HG02588 (cell line): ENCODE measurements at regions not wholly inside any gene's neighbourhood (a gene's known extent, or its start where the extent isn't known, plus 50 kb on each side); places are given as distances from the start of the nearest gene placed in this dataset.

ENCODE experiments used
- ATAC-seq: cut with Tn5 transposase; IDR thresholded peaks from one replicate; pipeline ENCODE4 v1.9.1; 2021; ENCODE audit warnings: mild to moderate bottlenecking, moderate library complexity; ENCODE audit not compliant: unreplicated experiment

DNA sequence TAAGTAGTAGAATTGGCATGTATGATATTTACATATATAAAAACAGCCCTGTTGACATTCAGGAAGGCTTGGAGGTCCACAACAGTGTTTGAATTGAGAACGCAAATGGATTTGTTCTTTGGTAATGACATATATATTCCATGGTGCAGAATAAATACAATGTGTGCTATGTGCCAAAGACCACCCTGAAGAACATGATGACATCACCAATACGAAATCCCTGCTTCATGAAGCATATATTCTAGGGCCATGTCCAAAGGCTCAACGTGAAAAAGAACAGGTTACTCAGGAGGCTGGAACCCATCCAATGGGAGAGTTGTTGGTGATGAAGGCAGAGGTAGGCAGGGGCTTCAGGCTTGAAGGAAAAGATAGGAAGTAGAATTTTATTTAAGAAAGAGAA lies 423.9 kb upstream of the MAF start:
- ATAC-seq: no peak

DNA sequence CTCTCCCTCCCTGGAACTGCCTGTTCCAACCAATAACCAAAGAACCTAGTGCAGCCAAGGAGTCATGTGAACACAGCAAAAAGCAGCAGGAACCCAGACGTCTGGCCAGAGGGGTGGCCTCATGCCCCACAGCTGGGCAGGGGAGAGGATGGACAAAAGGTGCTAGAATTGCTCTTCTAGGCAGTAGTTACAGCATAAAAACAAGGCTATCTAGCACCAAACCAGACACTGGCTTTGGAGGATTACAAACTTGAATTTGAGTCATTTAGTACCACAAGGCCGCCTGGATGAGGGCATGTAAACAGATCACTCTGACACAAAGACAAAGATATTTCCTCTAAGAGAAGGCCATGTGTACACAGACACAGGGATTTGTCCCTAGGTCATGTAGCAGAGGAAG lies 423.3 kb upstream of the MAF start:
- no peak for ATAC-seq

DNA sequence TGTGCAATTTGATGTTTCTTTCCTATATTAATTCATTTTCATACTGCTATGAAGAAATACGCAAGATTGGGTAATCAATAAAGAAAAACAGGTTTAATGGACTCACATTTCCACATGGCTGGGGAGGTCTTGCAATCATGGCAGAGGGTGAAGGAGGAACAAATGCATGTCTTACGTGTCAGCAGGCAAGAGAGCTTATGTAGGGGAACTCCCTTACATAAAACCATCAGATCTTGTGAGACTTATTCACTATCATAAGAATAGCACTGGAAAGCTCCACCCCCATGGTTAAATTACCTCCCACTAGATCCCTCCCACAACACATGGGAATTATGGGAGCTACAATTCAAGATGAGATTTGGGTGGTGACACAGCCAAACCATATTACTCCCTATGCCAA lies 418.9 kb upstream of the MAF start:
- ATAC-seq: no peak

- no peak for ATAC-seq
Measured at GRCh38 chr16:80018466-80018865, 417.9 kb upstream of the MAF start.

DNA sequence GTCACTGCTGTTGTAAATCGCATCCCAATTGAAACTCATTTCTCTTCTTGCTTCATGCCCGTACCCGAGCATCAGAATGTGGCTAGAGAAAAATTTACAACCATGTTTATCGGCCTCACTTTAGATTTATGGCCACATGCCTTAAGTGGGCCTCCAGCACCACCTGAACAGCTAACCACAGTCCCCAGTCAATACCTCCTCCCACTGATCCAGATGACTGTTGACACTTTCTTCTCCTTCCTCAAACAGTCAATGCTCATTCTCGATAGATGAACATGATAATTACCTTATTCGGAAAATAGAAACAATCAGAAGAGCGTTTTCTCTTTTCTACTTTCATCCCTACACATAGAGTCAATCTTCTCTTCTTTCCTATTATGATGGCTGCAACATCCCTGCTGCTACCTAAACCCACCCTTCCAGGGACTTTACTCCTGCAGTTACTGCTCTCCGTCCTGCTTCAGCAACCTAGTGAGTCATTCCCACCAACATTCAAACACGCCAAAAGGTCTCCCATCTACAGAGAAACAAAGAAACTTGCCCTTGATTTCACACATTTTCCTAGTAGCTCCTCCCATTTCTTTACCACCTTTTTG lies 416.3 kb upstream of the MAF start:
- no peak for ATAC-seq

GRCh38 chr16:80015566-80015965 lies 415.0 kb upstream of the MAF start:
- no peak for ATAC-seq

GRCh38 chr16:80014241-80014939 lies 413.9 kb upstream of the MAF start:
- no peak for ATAC-seq

DNA sequence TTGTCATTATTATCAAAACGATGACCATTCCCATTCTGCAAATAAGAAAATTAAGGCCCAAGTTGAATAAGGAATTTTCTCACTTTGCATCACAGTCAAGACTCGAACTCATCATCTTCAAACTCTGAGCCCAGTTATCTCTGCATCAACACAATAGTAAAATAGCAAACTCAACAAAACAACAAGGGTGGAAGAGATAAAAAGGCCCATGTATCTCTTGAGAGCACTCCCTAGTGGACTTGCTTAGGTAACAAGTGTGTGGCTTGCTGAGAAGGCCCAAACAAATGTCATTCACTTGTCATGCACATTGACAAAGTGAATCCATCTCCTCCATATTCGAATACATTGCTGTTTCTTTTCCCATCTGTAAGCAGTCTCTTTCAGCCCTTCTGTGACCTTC lies 412.0 kb upstream of the MAF start:
- no peak for ATAC-seq

- no peak for ATAC-seq
Measured at GRCh38 chr16:80009971-80010659, 409.6 kb upstream of the MAF start.

DNA sequence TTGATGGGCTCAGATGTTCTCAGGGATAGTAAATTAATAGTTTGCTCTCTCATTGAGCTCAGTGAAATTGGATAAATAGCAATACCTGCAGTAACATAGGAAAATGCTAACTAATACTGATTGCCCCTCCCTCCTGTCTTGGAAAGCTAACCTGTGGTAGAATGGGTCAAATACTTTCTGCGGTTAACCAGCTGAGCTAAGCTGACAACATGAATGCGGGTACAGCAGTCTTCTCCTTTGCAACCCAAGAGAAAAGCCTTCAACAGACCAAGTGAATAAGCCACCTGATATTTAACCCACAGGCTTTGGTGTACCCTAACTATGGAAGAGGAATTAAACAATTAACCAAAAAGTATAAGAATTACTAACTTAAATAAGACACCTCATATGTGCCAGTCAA lies 408.3 kb upstream of the MAF start:
- ATAC-seq: no peak

- no peak for ATAC-seq
Measured at GRCh38 chr16:80007231-80007630, 406.7 kb upstream of the MAF start.

- no peak for ATAC-seq
Measured at GRCh38 chr16:80006241-80007215, 406.0 kb upstream of the MAF start.

GRCh38 chr16:80004113-80004512 lies 403.6 kb upstream of the MAF start:
- ATAC-seq: no peak

GRCh38 chr16:80002261-80002660 lies 401.7 kb upstream of the MAF start:
- ATAC-seq: no peak

DNA sequence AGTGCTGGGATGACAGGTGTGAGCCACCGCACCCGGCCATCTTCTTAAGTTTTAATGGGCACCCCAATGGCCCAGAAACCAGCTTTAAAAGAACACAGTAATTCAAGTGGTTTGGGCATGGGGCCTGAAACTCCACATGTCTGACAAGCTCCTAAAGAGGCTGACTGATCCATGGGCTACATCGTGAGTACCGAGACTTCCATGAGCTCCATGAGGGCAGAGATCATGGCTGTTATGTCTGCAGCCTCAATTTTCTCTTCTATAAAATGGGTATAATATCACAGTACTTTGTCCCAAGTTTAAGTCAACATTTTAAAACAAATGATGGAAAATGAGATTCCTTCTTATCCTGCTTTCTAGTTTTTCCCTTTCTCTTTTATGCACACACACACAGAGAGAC lies 397.6 kb upstream of the MAF start:
- no peak for ATAC-seq

DNA sequence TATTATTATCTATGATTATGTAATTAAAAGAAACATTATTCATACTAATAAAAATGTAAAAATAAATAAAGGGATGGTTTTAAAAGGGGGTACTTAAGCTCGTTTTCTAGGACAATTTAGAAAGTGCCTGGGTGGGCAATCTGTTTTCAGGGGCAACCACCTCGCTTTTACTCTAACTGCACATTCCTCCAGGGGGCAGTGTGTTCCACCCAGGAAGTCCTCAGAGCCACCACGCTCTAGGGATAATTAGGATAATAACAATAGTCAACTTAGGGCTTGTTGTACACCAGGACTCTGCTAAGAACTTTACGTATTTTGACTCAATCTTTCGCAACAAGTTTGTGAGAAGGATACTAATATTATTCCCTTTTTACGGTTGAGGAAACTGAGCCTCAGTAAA lies 396.7 kb upstream of the MAF start:
- no peak for ATAC-seq

GRCh38 chr16:79996321-79996720 lies 395.8 kb upstream of the MAF start:
- ATAC-seq: no peak

GRCh38 chr16:79995315-79995714 lies 394.8 kb upstream of the MAF start:
- no peak for ATAC-seq

DNA sequence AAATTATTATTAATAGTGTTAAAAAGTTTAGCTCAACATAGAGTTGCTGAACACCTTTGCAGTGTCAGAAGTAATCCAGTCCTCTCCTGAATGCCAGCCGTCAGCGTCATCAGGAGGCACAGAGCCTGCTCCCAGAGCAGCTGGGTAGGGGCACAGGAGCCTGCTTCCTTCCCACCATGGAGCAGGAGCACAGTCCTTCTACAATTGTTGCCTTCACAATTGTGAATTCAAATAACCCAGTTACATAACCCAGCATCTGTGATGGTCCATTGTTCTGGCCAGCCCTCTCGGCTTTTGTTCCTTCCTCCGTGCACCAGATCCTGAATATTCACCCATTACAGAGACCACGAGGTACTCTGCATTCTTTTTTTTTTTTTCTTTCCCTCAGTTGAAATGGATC lies 393.9 kb upstream of the MAF start:
- ATAC-seq: no peak

DNA sequence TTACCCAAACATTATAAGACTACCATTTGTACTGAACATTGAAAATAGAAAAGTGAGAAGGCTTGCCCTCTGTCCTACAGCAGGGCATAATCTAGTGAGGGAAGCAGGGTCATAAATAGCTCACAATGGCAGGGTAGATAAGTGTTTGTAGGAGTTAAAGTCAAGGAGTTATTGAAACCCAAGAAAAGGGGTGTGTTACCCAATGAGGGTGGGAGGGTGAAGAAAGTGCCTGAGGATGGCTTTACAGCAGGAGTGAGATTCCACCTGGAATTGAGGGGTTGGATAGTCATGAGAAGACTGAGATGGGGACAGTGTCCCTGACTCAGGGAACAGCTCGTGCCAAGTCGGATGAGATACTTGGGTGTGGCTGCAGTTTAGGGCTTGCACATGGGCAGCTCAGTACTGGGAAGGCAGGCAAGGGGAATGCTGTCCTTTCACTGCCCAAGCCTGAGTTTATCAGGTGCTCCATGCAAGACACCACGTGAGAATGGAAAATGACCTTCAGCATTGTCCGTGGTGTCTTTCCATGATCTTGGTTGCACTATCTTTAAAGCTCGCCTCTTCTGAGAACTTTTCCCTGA lies 393.2 kb upstream of the MAF start:
- no peak for ATAC-seq

GRCh38 chr16:79991969-79992368 lies 391.4 kb upstream of the MAF start:
- no peak for ATAC-seq
